Endodermal cell (in vitro differentiated cells): ENCODE measurements at regions not wholly inside any gene's neighbourhood (a gene's known extent, or its start where the extent isn't known, plus 50 kb on each side); places are given as distances from the start of the nearest gene placed in this dataset.
"Not testable (repeated sequence)": the region's sequence is repeated elsewhere in the genome, so short reads cannot be mapped to it uniquely, and the experiment has no call there.

ENCODE experiments used
- DNase-seq: peaks from one replicate; pipeline ENCODE4 v3.0.0-alpha.2; 2017
- H3K27ac ChIP-seq: 2 replicates; pipeline ENCODE4 v1.5.1; 2013; ENCODE audit warnings: mild to moderate bottlenecking, low read depth, low read length, moderate library complexity
- H3K27me3 ChIP-seq: 2 replicates; pipeline ENCODE4 v1.6.1; 2013; ENCODE audit warnings: mild to moderate bottlenecking, low read length, moderate library complexity; ENCODE audit not compliant: insufficient read depth, control insufficient read depth, poor library complexity, severe bottlenecking
- H3K36me3 ChIP-seq: 2 replicates; pipeline ENCODE4 v1.7.0; 2013; ENCODE audit warnings: mild to moderate bottlenecking, low read length, moderate library complexity; ENCODE audit not compliant: control insufficient read depth, insufficient read depth
- H3K4me1 ChIP-seq: one replicate; pipeline ENCODE4 v1.7.0; 2013; ENCODE audit warnings: low read length; ENCODE audit not compliant: control insufficient read depth, insufficient read depth
- H3K4me3 ChIP-seq: 2 replicates; pipeline ENCODE4 v1.5.1; 2013; ENCODE audit warnings: mild to moderate bottlenecking, low read length, moderate library complexity
- H3K9ac ChIP-seq: 2 replicates; pipeline ENCODE4 v1.6.1; 2013; ENCODE audit warnings: mild to moderate bottlenecking, low read length, moderate library complexity; ENCODE audit not compliant: poor library complexity, severe bottlenecking; ENCODE audit errors: extremely low read depth
- H3K9me3 ChIP-seq: 2 replicates; pipeline ENCODE4 v1.6.1; 2013; ENCODE audit warnings: mild to moderate bottlenecking, low read length, moderate library complexity; ENCODE audit not compliant: control insufficient read depth
- H3K27ac Mint-ChIP-seq: 2 replicates; pipeline ENCODE4 v1.8.0; 2020; ENCODE audit warnings: mixed read lengths
- H3K27me3 Mint-ChIP-seq: 2 replicates; pipeline ENCODE4 v1.8.0; 2021; ENCODE audit warnings: mild to moderate bottlenecking, mixed read lengths; ENCODE audit not compliant: insufficient read depth
- H3K36me3 Mint-ChIP-seq: 2 replicates; pipeline ENCODE4 v1.8.0; 2020; ENCODE audit warnings: low read depth, mixed read lengths
- H3K4me1 Mint-ChIP-seq: 2 replicates; pipeline ENCODE4 v1.8.0; 2020; ENCODE audit warnings: mixed read lengths
- H3K4me3 Mint-ChIP-seq: 2 replicates; pipeline ENCODE4 v1.8.0; 2020; ENCODE audit warnings: mild to moderate bottlenecking, moderate library complexity, mixed read lengths
- H3K9me3 Mint-ChIP-seq: 2 replicates; pipeline ENCODE4 v1.8.0; 2020; ENCODE audit warnings: mild to moderate bottlenecking, mixed read lengths
- WGBS, 2 experiments: methylation state at CpG; one replicate each; pipeline versions ENCODE4 v1.1.5 to v1.1.7; 2013; ENCODE audit warnings: missing lambda C conversion rate in 2 of 2, mixed read lengths in 1 of 2; ENCODE audit not compliant: insufficient coverage in 1 of 2, insufficient read length in 1 of 2; 5-methylcytosine and 5-hydroxymethylcytosine counted together
- TF ChIP-seq, protein P1 (sequence below): fragments of 200-600 bp; sonication (generic); conservative IDR thresholded peaks from 2 replicates; pipeline ENCODE4 v1.5.0; 2021; ENCODE audit warnings: antibody characterized with exemption, mild to moderate bottlenecking

- H3K27me3 ChIP-seq, result peaks cover 11% of the 10 kb centered on the region
- no peak overlapping the region for H3K9ac ChIP-seq
- no peaks in the 10 kb centered on the region for H3K9me3 ChIP-seq
- no peaks in the 10 kb centered on the region for H3K4me1 ChIP-seq
- peak; percentile 8 for DNase-seq
- TF ChIP-seq, protein P1, sequence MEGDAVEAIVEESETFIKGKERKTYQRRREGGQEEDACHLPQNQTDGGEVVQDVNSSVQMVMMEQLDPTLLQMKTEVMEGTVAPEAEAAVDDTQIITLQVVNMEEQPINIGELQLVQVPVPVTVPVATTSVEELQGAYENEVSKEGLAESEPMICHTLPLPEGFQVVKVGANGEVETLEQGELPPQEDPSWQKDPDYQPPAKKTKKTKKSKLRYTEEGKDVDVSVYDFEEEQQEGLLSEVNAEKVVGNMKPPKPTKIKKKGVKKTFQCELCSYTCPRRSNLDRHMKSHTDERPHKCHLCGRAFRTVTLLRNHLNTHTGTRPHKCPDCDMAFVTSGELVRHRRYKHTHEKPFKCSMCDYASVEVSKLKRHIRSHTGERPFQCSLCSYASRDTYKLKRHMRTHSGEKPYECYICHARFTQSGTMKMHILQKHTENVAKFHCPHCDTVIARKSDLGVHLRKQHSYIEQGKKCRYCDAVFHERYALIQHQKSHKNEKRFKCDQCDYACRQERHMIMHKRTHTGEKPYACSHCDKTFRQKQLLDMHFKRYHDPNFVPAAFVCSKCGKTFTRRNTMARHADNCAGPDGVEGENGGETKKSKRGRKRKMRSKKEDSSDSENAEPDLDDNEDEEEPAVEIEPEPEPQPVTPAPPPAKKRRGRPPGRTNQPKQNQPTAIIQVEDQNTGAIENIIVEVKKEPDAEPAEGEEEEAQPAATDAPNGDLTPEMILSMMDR, result no peak
- Mint-ChIP-seq H3K27me3 (peaks cover 36% of the 10 kb centered on the region), H3K4me3 (no peak overlapping the region), H3K9me3 (no peaks in the 10 kb centered on the region), H3K4me1 (no peaks in the 10 kb centered on the region), H3K27ac (no peak overlapping the region), H3K36me3 (no peaks in the 10 kb centered on the region)
- no peaks in the 10 kb centered on the region for H3K36me3 ChIP-seq
- no peak overlapping the region for H3K27ac ChIP-seq
- H3K4me3 ChIP-seq, result no peak overlapping the region
- 92% methylated on average over 2 of the region's 2 CpGs; no CpG with 5 or more reads in 1 of the 2 experiments for WGBS, 2 experiments
These were observed 102.1 kb upstream of the ZC3H12A start for GRCh38 chr1:37372302-37372701.

DNA sequence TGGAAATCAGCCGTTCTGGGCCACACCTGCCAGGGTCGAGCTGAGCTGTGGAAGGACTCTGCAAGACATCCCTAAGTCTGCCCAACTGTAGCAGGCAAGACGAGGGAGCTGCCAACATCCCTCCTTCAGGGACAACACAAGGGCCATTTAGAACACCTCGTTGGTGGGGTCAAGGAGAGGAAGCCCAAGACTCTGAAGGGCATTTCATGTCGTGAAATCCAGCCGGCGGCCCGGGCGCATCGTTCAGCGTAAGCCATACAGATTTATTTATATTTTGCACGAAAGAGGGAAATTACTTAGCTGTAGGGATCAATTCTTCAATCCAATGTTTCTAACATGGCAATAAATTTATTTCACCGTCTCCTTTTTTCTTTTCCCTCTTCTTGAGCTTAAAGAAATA, 101.7 kb upstream of the ZC3H12A start:
- Histone ChIP-seq H3K9me3 (no peaks in the 10 kb centered on the region), H3K36me3 (no peaks in the 10 kb centered on the region), H3K4me3 (no peak overlapping the region), H3K27ac (no peak overlapping the region), H3K4me1 (no peaks in the 10 kb centered on the region), H3K9ac (no peak overlapping the region), H3K27me3 (peaks cover 11% of the 10 kb centered on the region)
- Mint-ChIP-seq H3K27ac (no peak overlapping the region), H3K9me3 (no peaks in the 10 kb centered on the region), H3K27me3 (peaks cover 40% of the 10 kb centered on the region), H3K4me1 (no peaks in the 10 kb centered on the region), H3K4me3 (no peak overlapping the region), H3K36me3 (no peaks in the 10 kb centered on the region)
- no peak for DNase-seq
- TF ChIP-seq, protein P1, result no peak
- WGBS, 2 experiments, result 85 to 88% methylated on average over 9 to 13 of the region's 13 CpGs

- no peaks in the 10 kb centered on the region for H3K4me1 Mint-ChIP-seq
- Histone ChIP-seq H3K27ac (no peak overlapping the region), H3K4me1 (no peaks in the 10 kb centered on the region), H3K36me3 (no peaks in the 10 kb centered on the region), H3K9me3 (no peaks in the 10 kb centered on the region), H3K9ac (no peak overlapping the region), H3K27me3 (peaks cover 11% of the 10 kb centered on the region), H3K4me3 (no peak overlapping the region)
- WGBS, 2 experiments, result 83 to 88% methylated on average over 1 to 3 of the region's 3 CpGs
- no peak overlapping the region for H3K27ac Mint-ChIP-seq
- no peak overlapping the region for H3K4me3 Mint-ChIP-seq
- DNase-seq, result no peak
- H3K27me3 Mint-ChIP-seq, result peaks cover 47% of the 10 kb centered on the region
- H3K9me3 Mint-ChIP-seq, result no peaks in the 10 kb centered on the region
- no peaks in the 10 kb centered on the region for H3K36me3 Mint-ChIP-seq
- TF ChIP-seq, protein P1, result no peak
These were observed 101.0 kb upstream of the ZC3H12A start for GRCh38 chr1:37373413-37373812.

GRCh38 chr1:37380546-37380945, 93.8 kb upstream of the ZC3H12A start:
- not testable (repeated sequence) for H3K9me3 ChIP-seq, H3K27me3 ChIP-seq, H3K27ac ChIP-seq, H3K36me3 ChIP-seq, H3K9ac ChIP-seq, H3K4me3 ChIP-seq, H3K27ac Mint-ChIP-seq, H3K4me1 ChIP-seq, H3K36me3 Mint-ChIP-seq, H3K4me1 Mint-ChIP-seq, H3K9me3 Mint-ChIP-seq, H3K4me3 Mint-ChIP-seq
- WGBS, 2 experiments, result 65 to 69% methylated on average over 8 to 9 of the region's 9 CpGs
- DNase-seq, result peak; percentile 64
- peaks cover 29% of the 10 kb centered on the region for H3K27me3 Mint-ChIP-seq
